GM04504 (cell line): ENCODE measurements at regions not wholly inside any gene's neighbourhood (a gene's known extent, or its start where the extent isn't known, plus 50 kb on each side); places are given as distances from the start of the nearest gene placed in this dataset.

Experiments used
- DNase-seq: peaks from one replicate; pipeline ENCODE4 v3.0.0-alpha.2; 2012; ENCODE audit warnings: low read depth

DNA sequence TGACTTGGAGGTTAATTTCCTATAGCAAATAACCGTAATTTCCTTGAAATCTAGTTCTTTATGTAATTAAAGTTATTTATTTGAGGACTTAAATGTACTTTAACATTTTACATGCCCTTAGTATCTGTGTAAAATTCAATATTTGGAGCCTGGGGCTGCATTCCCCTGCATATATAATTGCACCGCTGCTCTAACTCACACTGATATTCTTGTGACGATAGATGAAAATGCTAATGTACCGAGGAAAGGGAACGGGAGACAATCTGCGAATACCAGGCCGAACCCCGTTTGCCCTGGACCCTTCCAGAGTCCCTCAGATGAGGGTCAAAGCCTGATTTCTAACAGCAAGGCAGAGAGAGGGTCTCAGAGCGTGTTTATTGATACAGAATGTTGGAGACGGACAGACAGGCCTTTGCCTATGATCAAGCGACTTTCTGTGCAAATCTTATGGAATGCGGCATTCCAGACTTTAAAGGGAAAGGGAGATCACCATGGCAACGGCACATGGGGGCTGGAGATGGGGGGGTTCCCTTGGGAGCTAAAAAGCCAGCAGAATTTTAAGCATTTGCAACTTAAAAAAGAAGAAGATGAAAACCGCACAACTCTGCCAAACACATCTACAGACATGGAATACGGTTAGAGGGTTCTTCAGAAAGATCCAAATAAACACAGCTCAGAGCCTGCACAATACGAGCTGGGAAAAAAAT, 57.6 kb upstream of the TWIST2 start:
- DNase-seq: peak; percentile 66

DNA sequence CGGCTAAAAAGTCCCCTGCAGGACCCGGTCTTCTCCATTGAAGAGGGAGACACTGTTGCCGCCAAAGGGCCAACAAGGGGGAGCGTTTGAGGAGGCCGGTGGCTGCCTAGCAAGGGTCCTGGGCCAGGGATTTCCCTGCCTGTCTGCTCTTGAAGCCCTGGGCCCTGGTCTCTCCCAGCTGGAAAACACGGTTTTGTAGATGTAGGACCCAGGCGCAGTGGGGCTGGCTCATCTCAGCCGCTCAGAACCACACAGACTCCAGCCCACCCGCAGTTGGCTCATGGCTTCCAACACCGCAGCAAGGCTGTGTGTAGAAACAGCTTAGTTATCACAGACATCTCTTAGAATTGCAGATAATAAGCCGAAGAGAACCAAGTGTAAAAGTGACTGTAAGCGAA, 57.1 kb upstream of the TWIST2 start:
- DNase-seq: no peak

DNA sequence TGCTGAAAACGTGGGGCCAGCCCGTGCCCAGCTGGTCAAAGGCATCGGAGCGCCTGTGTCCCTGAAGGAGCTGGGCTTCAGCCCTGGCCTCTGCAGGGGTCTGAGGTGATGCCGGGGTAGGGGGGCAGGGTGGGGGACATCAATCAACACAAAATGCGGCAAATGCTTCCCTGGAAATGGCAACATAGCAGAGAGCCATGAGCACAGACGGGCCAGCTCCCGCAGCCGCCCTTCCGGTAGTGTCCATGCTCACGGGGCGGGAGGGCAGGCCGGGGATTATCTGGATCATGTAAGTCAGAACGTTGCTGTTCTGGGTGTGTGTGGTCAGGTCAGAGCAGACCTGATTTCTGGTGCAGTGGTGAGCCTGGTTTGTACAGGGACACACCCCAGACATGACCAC, 56.5 kb upstream of the TWIST2 start:
- DNase-seq: no peak

DNA sequence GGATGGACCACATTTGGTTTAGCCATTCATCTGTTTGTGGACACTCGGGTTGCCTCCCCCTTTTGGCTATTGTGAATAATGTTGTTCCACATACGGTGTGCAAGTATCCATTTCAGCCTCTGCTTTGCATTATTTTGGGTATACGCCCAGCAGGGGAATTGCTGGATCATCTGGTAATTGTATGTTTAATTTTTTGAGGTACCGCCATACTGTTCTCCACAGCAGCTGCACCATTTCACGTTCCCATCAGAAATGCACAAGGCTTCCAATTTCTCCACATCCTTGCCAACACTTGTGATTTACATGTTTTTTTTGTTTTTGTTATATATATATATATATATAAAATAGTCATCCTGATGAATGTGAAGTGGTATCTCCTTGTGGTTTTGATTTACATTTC, 54.6 kb upstream of the TWIST2 start:
- DNase-seq: no peak

DNA sequence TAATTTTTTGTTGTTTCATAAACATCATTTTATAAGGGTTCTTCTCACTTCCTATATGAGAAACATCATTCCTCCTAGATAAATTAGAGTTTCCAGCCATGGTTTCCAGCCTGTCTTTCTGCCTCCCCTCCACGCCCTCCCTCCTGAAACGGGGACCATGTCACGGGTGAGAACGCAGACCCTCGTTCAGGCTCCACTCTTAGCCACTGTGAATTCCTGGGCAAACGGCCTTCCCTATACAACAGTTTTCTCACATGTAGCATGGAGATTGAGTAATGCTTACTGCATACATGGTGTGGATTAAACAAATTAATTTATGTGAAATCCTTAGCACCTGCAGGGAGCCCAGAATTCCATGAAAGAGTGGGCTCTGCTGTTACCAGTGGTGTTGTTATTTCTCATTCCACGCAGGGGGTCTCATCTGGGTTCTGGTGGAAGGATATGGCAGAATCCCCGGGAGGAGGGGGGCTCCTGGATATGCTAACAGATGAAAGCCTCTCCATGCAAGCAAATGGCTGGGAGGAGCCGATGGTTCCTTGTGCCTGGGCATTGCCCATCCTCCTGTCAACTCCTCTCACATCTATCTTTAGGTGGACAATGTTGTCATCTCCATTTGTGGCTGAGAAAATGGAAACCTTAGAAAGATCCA, 54.0 kb upstream of the TWIST2 start:
- DNase-seq: no peak

DNA sequence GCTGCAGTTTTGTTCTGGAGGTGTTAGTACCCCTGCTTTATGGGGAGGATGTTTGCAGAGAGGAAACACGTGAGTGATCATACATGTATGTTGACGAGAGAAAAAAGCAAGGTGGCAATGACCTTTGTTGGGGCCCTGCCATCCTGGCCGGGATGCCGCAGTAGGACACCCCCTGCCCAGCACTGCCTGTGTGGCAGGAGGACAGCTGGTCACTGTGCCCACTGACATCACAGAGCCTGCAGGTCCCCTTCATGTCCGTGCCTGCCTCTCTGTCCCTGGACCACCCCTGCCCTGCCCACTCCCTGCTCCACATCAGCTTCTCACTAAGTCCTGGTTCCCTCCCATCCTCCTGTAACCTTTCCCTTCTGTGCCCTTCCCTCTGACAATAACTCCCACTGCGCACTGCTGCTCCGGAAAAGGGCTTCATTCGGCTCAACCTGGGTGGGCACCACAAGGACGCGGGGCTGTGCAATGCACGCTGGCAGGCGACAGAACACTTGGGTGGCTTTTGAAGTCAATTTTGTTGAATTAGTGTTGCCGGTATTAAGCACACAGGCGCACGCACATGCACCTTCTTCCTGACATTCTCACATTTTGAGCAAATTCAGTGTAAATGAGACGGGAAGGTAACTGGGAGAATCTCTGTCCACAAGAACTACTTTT, 51.5 kb upstream of the TWIST2 start:
- no peak for DNase-seq

DNA sequence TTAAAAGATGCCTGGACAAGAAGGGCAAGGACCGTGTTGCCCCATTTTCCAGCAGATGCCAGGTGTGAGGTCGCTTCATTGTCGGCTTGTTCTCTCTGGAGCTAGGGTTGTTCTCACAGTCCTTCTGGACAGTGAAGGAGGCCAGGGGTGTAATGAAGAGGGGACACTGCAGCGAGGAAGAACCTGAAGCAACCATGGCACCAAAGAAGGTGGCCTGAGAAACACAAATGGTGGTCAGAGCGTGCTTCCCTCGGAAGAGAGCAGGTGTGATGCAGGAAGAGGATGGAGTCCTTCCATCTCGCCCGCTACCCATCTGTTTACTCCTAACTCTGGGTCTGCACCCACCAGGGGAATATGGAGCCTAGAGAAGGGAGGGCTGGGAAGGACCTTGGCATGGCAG, 50.3 kb upstream of the TWIST2 start:
- no peak for DNase-seq
